NCI-H345 (cell line): ENCODE measurements at regions not wholly inside any gene's neighbourhood (a gene's known extent, or its start where the extent isn't known, plus 50 kb on each side); places are given as distances from the start of the nearest gene placed in this dataset.
"Not testable (repeated sequence)": the region's sequence is repeated elsewhere in the genome, so short reads cannot be mapped to it uniquely, and the experiment has no call there.

Experiments
- DNase-seq: peaks from one replicate; lab custom pipeline; 2025; lab: John Stamatoyannopoulos, UW

- DNase-seq: no peak
Observed at GRCh38 chr13:55572408-55572807, 1568.3 kb upstream of the PRR20A start.

GRCh38 chr13:55572862-55573261 lies 1567.9 kb upstream of the PRR20A start:
- no peak for DNase-seq

- no peak for DNase-seq
Observed at GRCh38 chr13:55573565-55573964, 1567.2 kb upstream of the PRR20A start.

- DNase-seq: no peak
Observed at GRCh38 chr13:55576389-55576788, 1564.3 kb upstream of the PRR20A start.

- no peak for DNase-seq
Observed at GRCh38 chr13:55577082-55577846, 1563.5 kb upstream of the PRR20A start.

GRCh38 chr13:55577847-55578210 lies 1562.9 kb upstream of the PRR20A start:
- DNase-seq: no peak

- not testable (repeated sequence) for DNase-seq
Observed at GRCh38 chr13:55582294-55582693, 1558.4 kb upstream of the PRR20A start.

- DNase-seq: no peak
Observed at GRCh38 chr13:55583953-55584593, 1556.6 kb upstream of the PRR20A start.

GRCh38 chr13:55602784-55603183 lies 1537.9 kb upstream of the PRR20A start:
- no peak for DNase-seq

- DNase-seq: no peak
Observed at GRCh38 chr13:55606045-55606665, 1534.6 kb upstream of the PRR20A start.

GRCh38 chr13:55613429-55614187 lies 1527.1 kb upstream of the PRR20A start:
- no peak for DNase-seq

- DNase-seq: no peak
Observed at GRCh38 chr13:55615081-55615480, 1525.6 kb upstream of the PRR20A start.

- no peak for DNase-seq
Observed at GRCh38 chr13:55617241-55617640, 1523.5 kb upstream of the PRR20A start.

- DNase-seq: no peak
Observed at GRCh38 chr13:55627221-55627620, 1513.5 kb upstream of the PRR20A start.

- DNase-seq: no peak
Observed at GRCh38 chr13:55632402-55632801, 1508.3 kb upstream of the PRR20A start.

GRCh38 chr13:55649485-55649884 lies 1491.2 kb upstream of the PRR20A start:
- DNase-seq: no peak

- no peak for DNase-seq
Observed at GRCh38 chr13:55652657-55653056, 1488.1 kb upstream of the PRR20A start.

- DNase-seq: no peak
Observed at GRCh38 chr13:55653497-55653896, 1487.2 kb upstream of the PRR20A start.

GRCh38 chr13:55654243-55654642 lies 1486.5 kb upstream of the PRR20A start:
- no peak for DNase-seq

- not testable (repeated sequence) for DNase-seq
Observed at GRCh38 chr13:55660264-55660663, 1480.5 kb upstream of the PRR20A start.

- no peak for DNase-seq
Observed at GRCh38 chr13:55660851-55661250, 1479.9 kb upstream of the PRR20A start.

- DNase-seq: no peak
Observed at GRCh38 chr13:55661505-55661904, 1479.2 kb upstream of the PRR20A start.

- no peak for DNase-seq
Observed at GRCh38 chr13:55664178-55664577, 1476.5 kb upstream of the PRR20A start.
